ENCODE measurements at regions not wholly inside any gene's neighbourhood (a gene's known extent, or its start where the extent isn't known, plus 50 kb on each side); places are given as distances from the start of the nearest gene placed in this dataset.

DNA sequence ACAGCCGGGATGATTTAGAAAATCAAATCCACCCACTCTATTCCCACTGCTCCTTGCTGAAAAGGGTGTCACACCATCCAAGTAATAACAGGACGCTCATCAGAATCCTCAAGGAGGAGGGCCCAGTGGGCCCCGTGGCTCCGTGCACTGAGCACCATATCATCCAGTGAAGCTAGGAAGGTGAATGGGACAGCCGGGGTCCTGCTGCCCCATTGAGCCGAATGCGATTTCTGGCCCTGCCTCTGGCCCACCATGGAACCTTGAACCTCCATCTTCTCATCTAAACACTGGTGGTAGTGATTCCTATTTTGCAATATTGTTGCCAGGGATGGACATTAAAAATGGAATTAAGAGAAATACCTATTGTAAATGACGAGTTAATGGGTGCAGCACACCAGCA is 99.1 kb upstream of the SLC6A11 start:
- POLR2A ChIA-PET: no interaction called here

More for the DNA sequence above, 99.1 kb upstream of the SLC6A11 start:
- Histone ChIP-seq H3K4me1 (ENCODE audit: control insufficient read depth in 1 of 2, insufficient read depth in 2 of 2, low read depth in 1 of 2, low read length in 1 of 2) (no peaks in the 10 kb centered on the region), H3K9ac (no peak overlapping the region), H3F3A (replicated peaks; ENCODE audit: insufficient read depth) (no peaks in the 10 kb centered on the region), H3K36me3 (replicated peaks in 1 of 2; ENCODE audit: control insufficient read depth in 1 of 2, insufficient read depth in 2 of 2, low read length in 1 of 2) (no peaks in the 10 kb centered on the region), H3K9me2 (no peaks in the 10 kb centered on the region), H4K20me1 (ENCODE audit: insufficient read depth) (no peaks in the 10 kb centered on the region), H3K4me2 (no peak overlapping the region), H3K27me3 (ENCODE audit: insufficient read depth) (no peaks in the 10 kb centered on the region), H3K79me2 (ENCODE audit: insufficient read depth) (no peaks in the 10 kb centered on the region), H2AFZ (ENCODE audit: low read depth) (no peak overlapping the region), H3K4me3 (ENCODE audit: low read depth in 2 of 2, low read length in 1 of 2) (no peak overlapping the region), H3K9me3 (no peaks in the 10 kb centered on the region), H3K27ac (ENCODE audit: low read depth in 2 of 2, low read length in 1 of 2) (no peak overlapping the region)
- CTCF ChIA-PET: interaction anchor here (1.0 to 23.2 kb wide), 3 partner anchors 8 to 299 kb away, joined by 4 to 174 read pairs (median 6); no protein-coding TSS in a partner anchor
- TF ChIP-seq FOXM1 (IDR thresholded peaks at IDR 0.05; ENCODE audit: low read depth) (no peak), EZH2phosphoT487 (IDR thresholded peaks at IDR 0.05; ENCODE audit: borderline replicate concordance, low read depth) (no peak), RFX5 (IDR thresholded peaks at IDR 0.05; ENCODE audit: low read length) (no peak), NFIC (IDR thresholded peaks at IDR 0.05; ENCODE audit: borderline replicate concordance) (no peak), CHD2 (IDR thresholded peaks at IDR 0.05; ENCODE audit: low read length, partially characterized antibody) (no peak), RXRA (IDR thresholded peaks at IDR 0.05; ENCODE audit: borderline replicate concordance, low read depth) (no peak), TEAD4 (IDR thresholded peaks at IDR 0.05; ENCODE audit: borderline replicate concordance, insufficient read depth) (no peak), SIN3A (IDR thresholded peaks at IDR 0.05; ENCODE audit: borderline replicate concordance, low read depth, low read length) (no peak), NRF1 (IDR thresholded peaks at IDR 0.05; ENCODE audit: low read depth, low read length) (no peak), SMC3 (IDR thresholded peaks at IDR 0.05; ENCODE audit: low read depth, low read length) (no peak), ELF1 (IDR thresholded peaks at IDR 0.05) (no peak)
- TF ChIP-seq, protein P1, sequence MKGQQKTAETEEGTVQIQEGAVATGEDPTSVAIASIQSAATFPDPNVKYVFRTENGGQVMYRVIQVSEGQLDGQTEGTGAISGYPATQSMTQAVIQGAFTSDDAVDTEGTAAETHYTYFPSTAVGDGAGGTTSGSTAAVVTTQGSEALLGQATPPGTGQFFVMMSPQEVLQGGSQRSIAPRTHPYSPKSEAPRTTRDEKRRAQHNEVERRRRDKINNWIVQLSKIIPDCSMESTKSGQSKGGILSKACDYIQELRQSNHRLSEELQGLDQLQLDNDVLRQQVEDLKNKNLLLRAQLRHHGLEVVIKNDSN (IDR thresholded peaks at IDR 0.05; ENCODE audit: borderline replicate concordance, low read depth): no peak
- TF ChIP-seq, protein P2, sequence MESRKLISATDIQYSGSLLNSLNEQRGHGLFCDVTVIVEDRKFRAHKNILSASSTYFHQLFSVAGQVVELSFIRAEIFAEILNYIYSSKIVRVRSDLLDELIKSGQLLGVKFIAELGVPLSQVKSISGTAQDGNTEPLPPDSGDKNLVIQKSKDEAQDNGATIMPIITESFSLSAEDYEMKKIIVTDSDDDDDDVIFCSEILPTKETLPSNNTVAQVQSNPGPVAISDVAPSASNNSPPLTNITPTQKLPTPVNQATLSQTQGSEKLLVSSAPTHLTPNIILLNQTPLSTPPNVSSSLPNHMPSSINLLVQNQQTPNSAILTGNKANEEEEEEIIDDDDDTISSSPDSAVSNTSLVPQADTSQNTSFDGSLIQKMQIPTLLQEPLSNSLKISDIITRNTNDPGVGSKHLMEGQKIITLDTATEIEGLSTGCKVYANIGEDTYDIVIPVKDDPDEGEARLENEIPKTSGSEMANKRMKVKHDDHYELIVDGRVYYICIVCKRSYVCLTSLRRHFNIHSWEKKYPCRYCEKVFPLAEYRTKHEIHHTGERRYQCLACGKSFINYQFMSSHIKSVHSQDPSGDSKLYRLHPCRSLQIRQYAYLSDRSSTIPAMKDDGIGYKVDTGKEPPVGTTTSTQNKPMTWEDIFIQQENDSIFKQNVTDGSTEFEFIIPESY (IDR thresholded peaks at IDR 0.05; ENCODE audit: borderline replicate concordance, low read depth): no peak
- TF ChIP-seq, protein P3, sequence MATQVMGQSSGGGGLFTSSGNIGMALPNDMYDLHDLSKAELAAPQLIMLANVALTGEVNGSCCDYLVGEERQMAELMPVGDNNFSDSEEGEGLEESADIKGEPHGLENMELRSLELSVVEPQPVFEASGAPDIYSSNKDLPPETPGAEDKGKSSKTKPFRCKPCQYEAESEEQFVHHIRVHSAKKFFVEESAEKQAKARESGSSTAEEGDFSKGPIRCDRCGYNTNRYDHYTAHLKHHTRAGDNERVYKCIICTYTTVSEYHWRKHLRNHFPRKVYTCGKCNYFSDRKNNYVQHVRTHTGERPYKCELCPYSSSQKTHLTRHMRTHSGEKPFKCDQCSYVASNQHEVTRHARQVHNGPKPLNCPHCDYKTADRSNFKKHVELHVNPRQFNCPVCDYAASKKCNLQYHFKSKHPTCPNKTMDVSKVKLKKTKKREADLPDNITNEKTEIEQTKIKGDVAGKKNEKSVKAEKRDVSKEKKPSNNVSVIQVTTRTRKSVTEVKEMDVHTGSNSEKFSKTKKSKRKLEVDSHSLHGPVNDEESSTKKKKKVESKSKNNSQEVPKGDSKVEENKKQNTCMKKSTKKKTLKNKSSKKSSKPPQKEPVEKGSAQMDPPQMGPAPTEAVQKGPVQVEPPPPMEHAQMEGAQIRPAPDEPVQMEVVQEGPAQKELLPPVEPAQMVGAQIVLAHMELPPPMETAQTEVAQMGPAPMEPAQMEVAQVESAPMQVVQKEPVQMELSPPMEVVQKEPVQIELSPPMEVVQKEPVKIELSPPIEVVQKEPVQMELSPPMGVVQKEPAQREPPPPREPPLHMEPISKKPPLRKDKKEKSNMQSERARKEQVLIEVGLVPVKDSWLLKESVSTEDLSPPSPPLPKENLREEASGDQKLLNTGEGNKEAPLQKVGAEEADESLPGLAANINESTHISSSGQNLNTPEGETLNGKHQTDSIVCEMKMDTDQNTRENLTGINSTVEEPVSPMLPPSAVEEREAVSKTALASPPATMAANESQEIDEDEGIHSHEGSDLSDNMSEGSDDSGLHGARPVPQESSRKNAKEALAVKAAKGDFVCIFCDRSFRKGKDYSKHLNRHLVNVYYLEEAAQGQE (IDR thresholded peaks at IDR 0.05; ENCODE audit: low read depth, low read length): no peak
- 25% methylated on average over 8 of the region's 8 CpGs for WGBS (ENCODE audit: low lambda C conversion rate)
- DNase-seq: no peak
